ENCODE measurements at regions not wholly inside any gene's neighbourhood (a gene's known extent, or its start where the extent isn't known, plus 50 kb on each side); places are given as distances from the start of the nearest gene placed in this dataset.

DNA sequence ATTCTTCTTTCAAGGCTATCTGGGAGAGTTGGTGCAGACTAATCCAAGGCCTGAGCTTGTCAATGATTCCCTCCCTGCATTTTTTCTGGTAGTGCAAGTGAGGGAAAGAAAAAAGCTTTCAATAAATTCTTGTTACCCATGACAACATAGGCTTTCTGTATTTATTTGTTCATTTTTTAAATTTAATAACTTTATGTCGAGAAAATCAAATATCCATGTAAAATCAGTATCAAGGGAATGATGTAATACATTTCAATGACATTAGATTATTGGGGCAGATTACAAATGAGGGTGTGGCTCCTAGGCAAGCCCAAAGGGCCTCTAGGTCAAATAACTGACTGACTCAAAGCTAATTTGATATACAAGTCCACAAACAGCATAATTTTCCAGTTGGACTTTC is 104.0 kb downstream of the GJA1 start:
- TF ChIP-seq, protein P1, sequence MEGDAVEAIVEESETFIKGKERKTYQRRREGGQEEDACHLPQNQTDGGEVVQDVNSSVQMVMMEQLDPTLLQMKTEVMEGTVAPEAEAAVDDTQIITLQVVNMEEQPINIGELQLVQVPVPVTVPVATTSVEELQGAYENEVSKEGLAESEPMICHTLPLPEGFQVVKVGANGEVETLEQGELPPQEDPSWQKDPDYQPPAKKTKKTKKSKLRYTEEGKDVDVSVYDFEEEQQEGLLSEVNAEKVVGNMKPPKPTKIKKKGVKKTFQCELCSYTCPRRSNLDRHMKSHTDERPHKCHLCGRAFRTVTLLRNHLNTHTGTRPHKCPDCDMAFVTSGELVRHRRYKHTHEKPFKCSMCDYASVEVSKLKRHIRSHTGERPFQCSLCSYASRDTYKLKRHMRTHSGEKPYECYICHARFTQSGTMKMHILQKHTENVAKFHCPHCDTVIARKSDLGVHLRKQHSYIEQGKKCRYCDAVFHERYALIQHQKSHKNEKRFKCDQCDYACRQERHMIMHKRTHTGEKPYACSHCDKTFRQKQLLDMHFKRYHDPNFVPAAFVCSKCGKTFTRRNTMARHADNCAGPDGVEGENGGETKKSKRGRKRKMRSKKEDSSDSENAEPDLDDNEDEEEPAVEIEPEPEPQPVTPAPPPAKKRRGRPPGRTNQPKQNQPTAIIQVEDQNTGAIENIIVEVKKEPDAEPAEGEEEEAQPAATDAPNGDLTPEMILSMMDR (IDR thresholded peaks at IDR 0.05; ENCODE audit: low read length), result no peak
- TF ChIP-seq EZH2 (IDR thresholded peaks at IDR 0.05; ENCODE audit: borderline replicate concordance, low read length), result no peak

Measured in OCI-LY1 (cell line).